ENCODE measurements at regions not wholly inside any gene's neighbourhood (a gene's known extent, or its start where the extent isn't known, plus 50 kb on each side); places are given as distances from the start of the nearest gene placed in this dataset.

DNA sequence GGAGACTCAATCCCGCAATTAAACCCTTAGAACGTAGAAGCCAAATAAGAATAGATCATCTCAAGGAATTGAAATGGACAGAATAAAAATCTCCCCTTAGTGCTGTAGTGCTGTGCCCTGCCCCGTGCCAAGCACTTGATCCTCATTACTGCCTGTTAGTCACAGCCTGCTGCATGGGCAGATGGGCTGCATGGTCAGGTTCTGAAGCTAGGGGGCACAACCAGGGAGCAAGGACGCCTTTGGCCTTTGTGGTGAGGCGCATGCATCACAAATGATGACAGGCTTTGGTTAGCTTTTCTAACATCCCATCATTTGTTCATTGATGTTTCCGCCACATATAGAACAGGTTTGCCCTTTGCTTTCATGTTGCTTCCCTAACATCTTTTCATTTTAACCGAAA is 336.3 kb upstream of the ADAMTS9 start:
- TF ChIP-seq POLR2A (IDR thresholded peaks at IDR 0.05; ENCODE audit: low read length) (no peak), GATA1 (IDR thresholded peaks at IDR 0.05; ENCODE audit: low read depth, low read length) (no peak)
